ENCODE measurements at regions not wholly inside any gene's neighbourhood (a gene's known extent, or its start where the extent isn't known, plus 50 kb on each side); places are given as distances from the start of the nearest gene placed in this dataset.

- TF ChIP-seq, protein P1, sequence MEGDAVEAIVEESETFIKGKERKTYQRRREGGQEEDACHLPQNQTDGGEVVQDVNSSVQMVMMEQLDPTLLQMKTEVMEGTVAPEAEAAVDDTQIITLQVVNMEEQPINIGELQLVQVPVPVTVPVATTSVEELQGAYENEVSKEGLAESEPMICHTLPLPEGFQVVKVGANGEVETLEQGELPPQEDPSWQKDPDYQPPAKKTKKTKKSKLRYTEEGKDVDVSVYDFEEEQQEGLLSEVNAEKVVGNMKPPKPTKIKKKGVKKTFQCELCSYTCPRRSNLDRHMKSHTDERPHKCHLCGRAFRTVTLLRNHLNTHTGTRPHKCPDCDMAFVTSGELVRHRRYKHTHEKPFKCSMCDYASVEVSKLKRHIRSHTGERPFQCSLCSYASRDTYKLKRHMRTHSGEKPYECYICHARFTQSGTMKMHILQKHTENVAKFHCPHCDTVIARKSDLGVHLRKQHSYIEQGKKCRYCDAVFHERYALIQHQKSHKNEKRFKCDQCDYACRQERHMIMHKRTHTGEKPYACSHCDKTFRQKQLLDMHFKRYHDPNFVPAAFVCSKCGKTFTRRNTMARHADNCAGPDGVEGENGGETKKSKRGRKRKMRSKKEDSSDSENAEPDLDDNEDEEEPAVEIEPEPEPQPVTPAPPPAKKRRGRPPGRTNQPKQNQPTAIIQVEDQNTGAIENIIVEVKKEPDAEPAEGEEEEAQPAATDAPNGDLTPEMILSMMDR (IDR thresholded peaks at IDR 0.05) = no peak
- ATAC-seq (no peak), DNase-seq (no peak)
- Mint-ChIP-seq H3K4me3 (no peak overlapping the region), H3K36me3 (no peaks in the 10 kb centered on the region), H3K9me3 (peaks cover 2 to 6% of the 10 kb centered on the region in 2 donors), H3K4me1 (no peaks in the 10 kb centered on the region), H3K27me3 (ENCODE audit: low read depth in 2 of 2) (no peaks in the 10 kb centered on the region), H3K27ac (no peak overlapping the region)
- 55% methylated on average over 1 of the region's 1 CpG for WGBS (ENCODE audit: insufficient coverage)
- H3K27ac ChIP-seq (ENCODE audit: low read length) = no peak overlapping the region
- H3K4me1 ChIP-seq (ENCODE audit: control insufficient read depth, insufficient read depth, low read length) = no peaks in the 10 kb centered on the region
- H3K4me3 ChIP-seq (ENCODE audit: low read length) = no peak overlapping the region
- intact Hi-C loops (cut with micrococcal nuclease) = no loop called here
- no peaks in the 10 kb centered on the region for H3K27me3 ChIP-seq (ENCODE audit: control insufficient read depth, insufficient read depth, low read length)
- no peaks in the 10 kb centered on the region for H3K36me3 ChIP-seq (ENCODE audit: control insufficient read depth, insufficient read depth, low read length)
- H3K9me3 ChIP-seq (ENCODE audit: control insufficient read depth, insufficient read depth, low read length) = no peaks in the 10 kb centered on the region
These were observed 606.8 kb downstream of the TOX3 start for GRCh38 chr16:51940183-51940582.

DNA sequence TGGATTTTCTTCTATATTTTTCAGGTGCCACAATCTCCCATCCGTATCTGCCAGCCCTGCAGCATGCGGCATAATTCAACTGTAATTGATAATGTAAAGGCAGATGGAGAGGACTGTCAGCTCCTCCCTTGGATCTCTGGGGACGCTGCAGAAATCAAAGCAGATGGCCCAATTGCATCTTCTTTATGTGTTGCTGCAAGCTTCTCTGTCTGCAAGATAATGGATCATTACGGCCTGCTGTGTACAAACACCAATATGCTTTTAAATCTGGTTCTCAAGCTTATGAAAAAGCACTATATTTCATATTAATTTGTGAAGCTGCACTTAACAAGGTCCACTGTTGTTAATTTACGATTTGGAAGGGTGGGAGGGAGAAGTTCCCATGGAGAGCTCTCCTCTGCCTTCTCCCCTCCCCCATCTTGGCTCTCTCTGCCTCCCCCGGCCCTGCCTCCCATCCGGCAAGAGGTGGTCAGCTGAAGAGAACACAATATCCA, 607.5 kb downstream of the TOX3 start:
- Mint-ChIP-seq H3K4me3 (no peak overlapping the region), H3K4me1 (no peaks in the 10 kb centered on the region), H3K9me3 (peaks cover 2 to 6% of the 10 kb centered on the region in 2 donors), H3K27me3 (ENCODE audit: low read depth in 2 of 2) (no peaks in the 10 kb centered on the region), H3K27ac (no peak overlapping the region), H3K36me3 (no peaks in the 10 kb centered on the region)
- DNase-seq = no peak
- Histone ChIP-seq H3K27ac (ENCODE audit: low read length) (no peak overlapping the region), H3K4me1 (ENCODE audit: control insufficient read depth, insufficient read depth, low read length) (no peaks in the 10 kb centered on the region), H3K4me3 (ENCODE audit: low read length) (no peak overlapping the region), H3K27me3 (ENCODE audit: control insufficient read depth, insufficient read depth, low read length) (no peaks in the 10 kb centered on the region), H3K36me3 (ENCODE audit: control insufficient read depth, insufficient read depth, low read length) (no peaks in the 10 kb centered on the region), H3K9me3 (ENCODE audit: control insufficient read depth, insufficient read depth, low read length) (no peaks in the 10 kb centered on the region)
- intact Hi-C loops (cut with micrococcal nuclease) = no loop called here
- WGBS (ENCODE audit: insufficient coverage) = 61% methylated on average over 6 of the region's 7 CpGs
- TF ChIP-seq, protein P1 (IDR thresholded peaks at IDR 0.05) = no peak
- no peak for ATAC-seq

- peaks cover 7 to 9% of the 10 kb centered on the region in 2 donors for H3K9me3 Mint-ChIP-seq
- H3K27ac Mint-ChIP-seq = no peak overlapping the region
- H3K36me3 Mint-ChIP-seq = no peaks in the 10 kb centered on the region
- no peak overlapping the region for H3K4me3 Mint-ChIP-seq
- no peaks in the 10 kb centered on the region for H3K27me3 Mint-ChIP-seq (ENCODE audit: low read depth in 2 of 2)
- Histone ChIP-seq H3K4me3 (ENCODE audit: low read length) (no peak overlapping the region), H3K27me3 (ENCODE audit: control insufficient read depth, insufficient read depth, low read length) (no peaks in the 10 kb centered on the region), H3K27ac (ENCODE audit: low read length) (no peak overlapping the region), H3K36me3 (ENCODE audit: control insufficient read depth, insufficient read depth, low read length) (no peaks in the 10 kb centered on the region), H3K4me1 (ENCODE audit: control insufficient read depth, insufficient read depth, low read length) (no peaks in the 10 kb centered on the region), H3K9me3 (ENCODE audit: control insufficient read depth, insufficient read depth, low read length) (peaks cover 2% of the 10 kb centered on the region)
- 94% methylated on average over 3 of the region's 3 CpGs for WGBS (ENCODE audit: insufficient coverage)
- no peak for ATAC-seq
- H3K4me1 Mint-ChIP-seq = no peaks in the 10 kb centered on the region
- TF ChIP-seq, protein P1 (IDR thresholded peaks at IDR 0.05) = no peak
- DNase-seq = no peak
- intact Hi-C loops (cut with micrococcal nuclease) = no loop called here
These were observed 608.1 kb downstream of the TOX3 start for GRCh38 chr16:51938861-51939260.

- Histone ChIP-seq H3K4me3 (ENCODE audit: low read length) (no peak overlapping the region), H3K9me3 (ENCODE audit: control insufficient read depth, insufficient read depth, low read length) (peaks cover 2% of the 10 kb centered on the region), H3K4me1 (ENCODE audit: control insufficient read depth, insufficient read depth, low read length) (no peaks in the 10 kb centered on the region), H3K27ac (ENCODE audit: low read length) (no peak overlapping the region), H3K36me3 (ENCODE audit: control insufficient read depth, insufficient read depth, low read length) (no peaks in the 10 kb centered on the region), H3K27me3 (ENCODE audit: control insufficient read depth, insufficient read depth, low read length) (no peaks in the 10 kb centered on the region)
- Mint-ChIP-seq H3K4me1 (no peaks in the 10 kb centered on the region), H3K9me3 (peaks cover 9% of the 10 kb centered on the region in 2 donors), H3K4me3 (no peak overlapping the region), H3K36me3 (no peaks in the 10 kb centered on the region), H3K27me3 (ENCODE audit: low read depth in 2 of 2) (no peaks in the 10 kb centered on the region), H3K27ac (no peak overlapping the region)
- DNase-seq (no peak), ATAC-seq (no peak)
- TF ChIP-seq, protein P1 (IDR thresholded peaks at IDR 0.05) = no peak
- 74% methylated on average over 6 of the region's 6 CpGs for WGBS (ENCODE audit: insufficient coverage)
- intact Hi-C loops (cut with micrococcal nuclease) = no loop called here
These were observed 609.2 kb downstream of the TOX3 start for GRCh38 chr16:51937771-51938170.
